HCT116 (cell line): ENCODE measurements at regions not wholly inside any gene's neighbourhood (a gene's known extent, or its start where the extent isn't known, plus 50 kb on each side); places are given as distances from the start of the nearest gene placed in this dataset.

Source experiments
- ATAC-seq: fragments of 200-7000 bp; cut with Tn5 transposase; 2 replicates; pipeline ENCODE4 v1.9.1; 2020; ENCODE audit warnings: mild to moderate bottlenecking, moderate library complexity
- BruUV-seq: library from RNA; stranded (reverse); fragments of 400-500 nt; replicated peaks from 2 replicates; lab custom pipeline; 2021; lab: Mats Ljungman, UMichigan
- CTCF ChIA-PET: fragments of 300-600 bp; sonication (Branson Sonifier 250); formaldehyde crosslinking; loops from one replicate; lab custom pipeline; 2021; ENCODE audit warnings: antibody characterized with exemption; lab: Charles Lee
- POLR2A ChIA-PET: fragments of 300-600, 350-600 bp; sonication (Branson Sonifier 250); formaldehyde crosslinking; loops from one replicate; lab custom pipeline; 2021; ENCODE audit warnings: antibody characterized with exemption; lab: Charles Lee
- RAD21 ChIA-PET, 2 experiments: fragments of 300-600 bp; sonication (Branson Sonifier 250); formaldehyde crosslinking; loops; one replicate each; lab custom pipeline; 2023; ENCODE audit warnings: low total read pairs in 2 of 2; ENCODE audit not compliant: uncharacterized antibody in 2 of 2, unreplicated experiment in 2 of 2, low non-redundant PET in 1 of 2; lab: Charles Lee
- DNase-seq: peaks from one replicate; pipeline ENCODE4 v3.0.0-alpha.2; 2010; ENCODE audit warnings: low read depth, low spot score
- H2AFZ ChIP-seq: fragments of 200-600 bp; shearing (Covaris generic), sonication (generic); 2 replicates; pipeline ENCODE4 v1.6.1; 2017; ENCODE audit warnings: low read depth, mixed run types, mixed read lengths, antibody characterized with exemption, low read length; ENCODE audit not compliant: poor library complexity, severe bottlenecking
- H3K27ac ChIP-seq: 2 replicates; pipeline ENCODE4 v1.5.1; 2012; ENCODE audit warnings: low read depth, low read length
- H3K27me3 ChIP-seq: fragments of 200-600 bp; sonication (generic); 2 replicates; pipeline ENCODE4 v1.6.1; 2016; ENCODE audit warnings: mixed run types, low read length, mixed read lengths; ENCODE audit not compliant: insufficient read depth
- H3K36me3 ChIP-seq, 2 experiments: fragments of 200-500 bp in 1 of 2; fragments of 200-600 bp in 1 of 2; sonication (Bioruptor generic) in 1 of 2; sonication (generic) in 1 of 2; 2 replicates each; pipeline versions ENCODE4 v1.5.1 to v1.6.1; 2014 to 2016; ENCODE audit warnings: low read length in 2 of 2, inconsistent platforms in 1 of 2, mixed read lengths in 1 of 2, mixed run types in 1 of 2; ENCODE audit not compliant: insufficient read depth in 2 of 2, control insufficient read depth in 1 of 2
- H3K4me1 ChIP-seq, 2 experiments: fragments of 200-600 bp in 1 of 2; sonication (generic) in 1 of 2; 2 replicates each; pipeline versions ENCODE4 v1.5.1 to v1.6.1; 2012 to 2017; ENCODE audit warnings: low read length in 2 of 2, inconsistent platforms in 1 of 2, mild to moderate bottlenecking in 1 of 2, mixed read lengths in 1 of 2, mixed run types in 1 of 2, moderate library complexity in 1 of 2; ENCODE audit not compliant: insufficient read depth in 2 of 2, control insufficient read depth in 1 of 2
- H3K4me2 ChIP-seq: fragments of 200-600 bp; sonication (generic); 2 replicates; pipeline ENCODE4 v1.6.1; 2017; ENCODE audit warnings: mixed run types, low read length, mixed read lengths
- H3K4me3 ChIP-seq, 2 experiments: fragments of 200-600 bp in 1 of 2; sonication (generic) in 1 of 2; replicated peaks in 1 of 2; 2 replicates each; pipeline ENCODE4 v1.5.1; 2011 to 2016; ENCODE audit warnings: low read length in 2 of 2, control low read depth in 1 of 2, low read depth in 1 of 2, mild to moderate bottlenecking in 1 of 2, mixed read lengths in 1 of 2, mixed run types in 1 of 2
- H3K79me2 ChIP-seq: fragments of 200-600 bp; sonication (generic); 2 replicates; pipeline ENCODE4 v1.6.1; 2017; ENCODE audit warnings: mild to moderate bottlenecking, mixed run types, low read length, moderate library complexity, mixed read lengths; ENCODE audit not compliant: insufficient read depth
- H3K9ac ChIP-seq: fragments of 200-600 bp; sonication (generic); 2 replicates; pipeline ENCODE4 v1.6.1; 2016; ENCODE audit warnings: low read length, mixed read lengths
- H3K9me2 ChIP-seq: fragments of 200-600 bp; sonication (generic), shearing (Covaris generic); 2 replicates; pipeline ENCODE4 v1.6.1; 2017; ENCODE audit warnings: mixed run types, mild to moderate bottlenecking, moderate library complexity; ENCODE audit not compliant: insufficient read depth
- H3K9me3 ChIP-seq, 2 experiments: fragments of 200-500 bp in 1 of 2; fragments of 200-600 bp in 1 of 2; sonication (Bioruptor generic) in 1 of 2; sonication (generic) in 1 of 2; 2 replicates each; pipeline ENCODE4 v1.6.1; 2014 to 2017; ENCODE audit warnings: low read length in 2 of 2, mixed read lengths in 2 of 2, inconsistent platforms in 1 of 2, low read depth in 1 of 2, mild to moderate bottlenecking in 1 of 2, mixed run types in 1 of 2, moderate library complexity in 1 of 2; ENCODE audit not compliant: control insufficient read depth in 1 of 2, insufficient read depth in 1 of 2
- H4K20me1 ChIP-seq: fragments of 200-600 bp; sonication (generic), shearing (Covaris generic); 2 replicates; pipeline ENCODE4 v1.6.1; 2017; ENCODE audit warnings: mixed run types, mild to moderate bottlenecking, moderate library complexity; ENCODE audit not compliant: insufficient read depth
- CBX3 ChIP-seq: IDR thresholded peaks from 2 replicates; pipeline ENCODE4 v1.6.1; 2012; ENCODE audit warnings: low read depth
- ELF1 ChIP-seq: IDR thresholded peaks from 2 replicates; pipeline ENCODE4 v1.6.1; 2012; ENCODE audit warnings: low read depth, borderline replicate concordance
- FOSL1 ChIP-seq: IDR thresholded peaks from 2 replicates; pipeline ENCODE4 v1.6.1; 2012; ENCODE audit warnings: low read depth
- JUND ChIP-seq: IDR thresholded peaks from 2 replicates; pipeline ENCODE4 v1.6.1; 2012
- POLR2AphosphoS5 ChIP-seq: IDR thresholded peaks from 2 replicates; pipeline ENCODE4 v1.6.1; 2011; ENCODE audit warnings: mild to moderate bottlenecking, low read depth, low read length, moderate library complexity
- RAD21 ChIP-seq: IDR thresholded peaks from 2 replicates; pipeline ENCODE4 v1.6.1; 2012; ENCODE audit warnings: low read depth, mild to moderate bottlenecking
- REST ChIP-seq: IDR thresholded peaks from 2 replicates; pipeline ENCODE4 v1.6.1; 2012; ENCODE audit warnings: low read depth
- SIN3A ChIP-seq: IDR thresholded peaks from 2 replicates; pipeline ENCODE4 v1.6.1; 2012; ENCODE audit warnings: low read depth
- SP1 ChIP-seq: IDR thresholded peaks from 2 replicates; pipeline ENCODE4 v1.6.1; 2012; ENCODE audit warnings: low read depth
- SRF ChIP-seq: IDR thresholded peaks from 2 replicates; pipeline ENCODE4 v1.6.1; 2012; ENCODE audit warnings: low read depth
- TCF7L2 ChIP-seq: IDR thresholded peaks from 2 replicates; pipeline ENCODE4 v1.7.0; 2011; ENCODE audit warnings: borderline replicate concordance, inconsistent platforms; ENCODE audit not compliant: insufficient read depth, insufficient read length; ENCODE audit errors: extremely low read depth
- YY1 ChIP-seq: IDR thresholded peaks from 2 replicates; pipeline ENCODE4 v1.6.1; 2011; ENCODE audit warnings: low read length, low read depth, moderate library complexity, mild to moderate bottlenecking; ENCODE audit not compliant: insufficient replicate concordance; ENCODE audit errors: extremely low read depth
- ZFX ChIP-seq: fragments of 450-650 bp; IDR thresholded peaks from 2 replicates; pipeline ENCODE4 v1.6.1; 2017
- ZNF274 ChIP-seq: fragments of 200-500 bp; sonication (Bioruptor generic); IDR thresholded peaks from 2 replicates; pipeline ENCODE4 v1.6.1; 2014; ENCODE audit warnings: mild to moderate bottlenecking, low read depth, low read length, inconsistent platforms
- intact Hi-C: fragments of 100-400 bp; cut with micrococcal nuclease; formaldehyde crosslinking; loops from 2 replicates; pipeline ENCODE4 v1.10.0; 2022
- TF ChIP-seq, protein P1 (sequence below): IDR thresholded peaks from 2 replicates; pipeline ENCODE4 v1.6.1; 2012
- TF ChIP-seq, protein P2 (sequence below): IDR thresholded peaks from 2 replicates; pipeline ENCODE4 v1.6.1; 2011; ENCODE audit warnings: mild to moderate bottlenecking, low read length, moderate library complexity; ENCODE audit not compliant: insufficient replicate concordance; ENCODE audit errors: extremely low read depth

- ChIA-PET CTCF (no interaction called here), POLR2A (no interaction called here), RAD21 (no interaction called here)
- no peak overlapping the region for H3K27ac ChIP-seq
- H3K9ac ChIP-seq: no peak overlapping the region
- no peak overlapping the region for H3K4me3 ChIP-seq
- no peaks in the 10 kb centered on the region for H3K27me3 ChIP-seq
- H3K36me3 ChIP-seq: no peaks in the 10 kb centered on the region
- intact Hi-C loops: no loop called here
- no peak for ATAC-seq
- H3K9me2 ChIP-seq: no peaks in the 10 kb centered on the region
- H3K4me2 ChIP-seq: no peak overlapping the region
- DNase-seq: no peak
- H4K20me1 ChIP-seq: no peaks in the 10 kb centered on the region
- no peaks in the 10 kb centered on the region for H3K4me1 ChIP-seq
- no peak overlapping the region for H2AFZ ChIP-seq
- BruUV-seq: no TSS peak
- TF ChIP-seq REST (no peak), RAD21 (no peak), SP1 (no peak), YY1 (no peak), ELF1 (no peak), SRF (no peak), TCF7L2 (no peak), SIN3A (no peak), JUND (no peak), FOSL1 (no peak), ZNF274 (no peak), CBX3 (no peak), ZFX (no peak), POLR2AphosphoS5 (no peak)
- TF ChIP-seq, protein P1, sequence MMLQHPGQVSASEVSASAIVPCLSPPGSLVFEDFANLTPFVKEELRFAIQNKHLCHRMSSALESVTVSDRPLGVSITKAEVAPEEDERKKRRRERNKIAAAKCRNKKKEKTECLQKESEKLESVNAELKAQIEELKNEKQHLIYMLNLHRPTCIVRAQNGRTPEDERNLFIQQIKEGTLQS: no peak
- TF ChIP-seq, protein P2, sequence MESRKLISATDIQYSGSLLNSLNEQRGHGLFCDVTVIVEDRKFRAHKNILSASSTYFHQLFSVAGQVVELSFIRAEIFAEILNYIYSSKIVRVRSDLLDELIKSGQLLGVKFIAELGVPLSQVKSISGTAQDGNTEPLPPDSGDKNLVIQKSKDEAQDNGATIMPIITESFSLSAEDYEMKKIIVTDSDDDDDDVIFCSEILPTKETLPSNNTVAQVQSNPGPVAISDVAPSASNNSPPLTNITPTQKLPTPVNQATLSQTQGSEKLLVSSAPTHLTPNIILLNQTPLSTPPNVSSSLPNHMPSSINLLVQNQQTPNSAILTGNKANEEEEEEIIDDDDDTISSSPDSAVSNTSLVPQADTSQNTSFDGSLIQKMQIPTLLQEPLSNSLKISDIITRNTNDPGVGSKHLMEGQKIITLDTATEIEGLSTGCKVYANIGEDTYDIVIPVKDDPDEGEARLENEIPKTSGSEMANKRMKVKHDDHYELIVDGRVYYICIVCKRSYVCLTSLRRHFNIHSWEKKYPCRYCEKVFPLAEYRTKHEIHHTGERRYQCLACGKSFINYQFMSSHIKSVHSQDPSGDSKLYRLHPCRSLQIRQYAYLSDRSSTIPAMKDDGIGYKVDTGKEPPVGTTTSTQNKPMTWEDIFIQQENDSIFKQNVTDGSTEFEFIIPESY: no peak
- H3K79me2 ChIP-seq: no peaks in the 10 kb centered on the region
- H3K9me3 ChIP-seq: peaks cover 12 to 18% of the 10 kb centered on the region in 2 experiments; a peak in 2 of 4 replicates
Measured at GRCh38 chr12:127785986-127786590, 480.9 kb upstream of the TMEM132C start.
